ENCODE measurements at regions not wholly inside any gene's neighbourhood (a gene's known extent, or its start where the extent isn't known, plus 50 kb on each side); places are given as distances from the start of the nearest gene placed in this dataset.

- FAIRE-seq (no peak), DNase-seq (ENCODE audit: low read depth, low spot score) (no peak)
- H3K9me1 ChIP-seq (replicated peaks; ENCODE audit: control insufficient read depth, extremely low read depth, insufficient read depth, low read length), result no peaks in the 10 kb centered on the region
- H3K79me2 ChIP-seq (ENCODE audit: control insufficient read depth, insufficient read depth, low read length), result no peaks in the 10 kb centered on the region
- POLR2A ChIA-PET, result no interaction called here
- no peak overlapping the region for H3K4me3 ChIP-seq (replicated peaks in 1 of 3; ENCODE audit: insufficient read depth in 1 of 3, low read depth in 1 of 3, low read length in 3 of 3)
- H3K27me3 ChIP-seq (ENCODE audit: control insufficient read depth in 2 of 2, insufficient read depth in 2 of 2, low read length in 2 of 2), result no peaks in the 10 kb centered on the region
- no peak overlapping the region for H3K27ac ChIP-seq (ENCODE audit: insufficient read depth, low read depth, low read length)
- dilution Hi-C loops (cut with MboI; ENCODE audit: extremely low pct_ligation_motif_present, low sequenced_read_pairs) (no loop called here), intact Hi-C loops (cut with micrococcal nuclease) (no loop called here)
- TF ChIP-seq EZH2 (IDR thresholded peaks at IDR 0.05; ENCODE audit: borderline replicate concordance, low read depth, low read length, severe bottlenecking) (no peak), JUN (IDR thresholded peaks at IDR 0.05; ENCODE audit: borderline replicate concordance, insufficient read depth, insufficient read length, low read depth) (no peak), POLR2A (IDR thresholded peaks at IDR 0.05; ENCODE audit: low read depth, low read length) (no peak), GATA2 (IDR thresholded peaks at IDR 0.05; ENCODE audit: insufficient read depth, insufficient read length, low read depth, low read length) (no peak), POLR2AphosphoS5 (IDR thresholded peaks at IDR 0.05; ENCODE audit: insufficient read depth, low read depth, low read length) (no peak), CTCF (IDR thresholded peaks at IDR 0.05; ENCODE audit: extremely low read depth in 1 of 2, insufficient read depth in 1 of 2, low read depth in 1 of 2, low read length in 2 of 2) (no peak), FOS (IDR thresholded peaks at IDR 0.05; ENCODE audit: borderline replicate concordance, insufficient read depth, low read length) (no peak), MAX (IDR thresholded peaks at IDR 0.05; ENCODE audit: insufficient read depth, insufficient read length) (no peak), MYC (IDR thresholded peaks at IDR 0.05; ENCODE audit: low read depth, low read length) (no peak)
- CTCF ChIA-PET, result no interaction called here
- no peak overlapping the region for H2AFZ ChIP-seq (ENCODE audit: low read depth, low read length)
- no peaks in the 10 kb centered on the region for H3K36me3 ChIP-seq (ENCODE audit: control insufficient read depth in 2 of 2, extremely low read depth in 1 of 2, insufficient read depth in 2 of 2, low read length in 2 of 2)
- H3K9me3 ChIP-seq (replicated peaks; ENCODE audit: control insufficient read depth, insufficient read depth, low read length), result peaks cover 5% of the 10 kb centered on the region
- no peaks in the 10 kb centered on the region for H4K20me1 ChIP-seq (replicated peaks; ENCODE audit: control insufficient read depth, extremely low read depth, insufficient read depth, low read length)
- BruUV-seq (replicated peaks), result no TSS peak
- no peak overlapping the region for H3K9ac ChIP-seq (replicated peaks; ENCODE audit: extremely low read depth, insufficient read depth, low read length)
- H3K4me2 ChIP-seq (ENCODE audit: insufficient read depth, low read length), result no peak overlapping the region
- H3K4me1 ChIP-seq (ENCODE audit: control insufficient read depth, extremely low read depth, insufficient read depth, low read length), result no peaks in the 10 kb centered on the region
These were observed 232.5 kb upstream of the MSX2 start for GRCh38 chr5:174491761-174492350.
